ENCODE measurements at regions not wholly inside any gene's neighbourhood (a gene's known extent, or its start where the extent isn't known, plus 50 kb on each side); places are given as distances from the start of the nearest gene placed in this dataset.

- TF ChIP-seq POLR2AphosphoS5 (IDR thresholded peaks at IDR 0.05), result no peak
- TF ChIP-seq CTCF (IDR thresholded peaks at IDR 0.05), result no peak
- no peak for TF ChIP-seq EP300 (IDR thresholded peaks at IDR 0.05)
Measured at GRCh38 chr9:108553111-108553635, 302.6 kb downstream of the ACTL7B start.
